Immature natural killer cell (primary cell): ENCODE measurements at regions not wholly inside any gene's neighbourhood (a gene's known extent, or its start where the extent isn't known, plus 50 kb on each side); places are given as distances from the start of the nearest gene placed in this dataset.

Experiments
- DNase-seq, 3 donors: peaks; one replicate each; pipeline ENCODE4 v3.0.0; 2022; ENCODE audit warnings: mixed read lengths in 1 of 3
- H3K27ac Mint-ChIP-seq, 6 donors: one replicate each; pipeline ENCODE4 v1.8.0; 2020; ENCODE audit warnings: mixed read lengths in 6 of 6, mild to moderate bottlenecking in 5 of 6, inconsistent platforms in 4 of 6, moderate library complexity in 3 of 6
- H3K27me3 Mint-ChIP-seq, 3 donors: one replicate each; pipeline ENCODE4 v1.8.0; 2020 to 2021; ENCODE audit warnings: low read depth in 3 of 3, mild to moderate bottlenecking in 3 of 3, mixed read lengths in 3 of 3, moderate library complexity in 3 of 3, inconsistent platforms in 1 of 3
- H3K36me3 Mint-ChIP-seq, 3 donors: one replicate each; pipeline ENCODE4 v1.8.0; 2020; ENCODE audit warnings: mixed read lengths in 3 of 3, inconsistent platforms in 2 of 3, mild to moderate bottlenecking in 2 of 3
- H3K4me1 Mint-ChIP-seq, 2 donors: one replicate each; pipeline ENCODE4 v1.8.0; 2020; ENCODE audit warnings: inconsistent platforms in 2 of 2, mild to moderate bottlenecking in 2 of 2, mixed read lengths in 2 of 2, moderate library complexity in 1 of 2
- H3K4me3 Mint-ChIP-seq, 5 donors: one replicate each; pipeline ENCODE4 v1.8.0; 2020; ENCODE audit warnings: mild to moderate bottlenecking in 5 of 5, mixed read lengths in 5 of 5, inconsistent platforms in 3 of 5, moderate library complexity in 3 of 5
- H3K9me3 Mint-ChIP-seq, 6 donors: one replicate each; pipeline ENCODE4 v1.8.0; 2020; ENCODE audit warnings: mild to moderate bottlenecking in 6 of 6, mixed read lengths in 6 of 6, inconsistent platforms in 4 of 6, moderate library complexity in 3 of 6

GRCh38 chr3:174710612-174711011 is 148.5 kb upstream of the NAALADL2 start:
- H3K36me3 Mint-ChIP-seq, result no peaks in the 10 kb centered on the region
- H3K27me3 Mint-ChIP-seq, result peaks cover 0 to 2% (median 0%) of the 10 kb centered on the region in 3 donors
- no peaks in the 10 kb centered on the region for H3K4me1 Mint-ChIP-seq
- H3K9me3 Mint-ChIP-seq, result peaks cover 5 to 17% (median 9%) of the 10 kb centered on the region in 6 donors
- H3K4me3 Mint-ChIP-seq, result no peak overlapping the region
- no peak overlapping the region for H3K27ac Mint-ChIP-seq
- no peak for DNase-seq

- DNase-seq, result no peak
- Mint-ChIP-seq H3K4me1 (no peaks in the 10 kb centered on the region), H3K36me3 (no peaks in the 10 kb centered on the region), H3K4me3 (no peak overlapping the region), H3K9me3 (peaks cover 3 to 28% (median 11%) of the 10 kb centered on the region in 6 donors), H3K27me3 (no peaks in the 10 kb centered on the region), H3K27ac (no peak overlapping the region)
Measured at GRCh38 chr3:174715386-174715785, 143.7 kb upstream of the NAALADL2 start.

DNA sequence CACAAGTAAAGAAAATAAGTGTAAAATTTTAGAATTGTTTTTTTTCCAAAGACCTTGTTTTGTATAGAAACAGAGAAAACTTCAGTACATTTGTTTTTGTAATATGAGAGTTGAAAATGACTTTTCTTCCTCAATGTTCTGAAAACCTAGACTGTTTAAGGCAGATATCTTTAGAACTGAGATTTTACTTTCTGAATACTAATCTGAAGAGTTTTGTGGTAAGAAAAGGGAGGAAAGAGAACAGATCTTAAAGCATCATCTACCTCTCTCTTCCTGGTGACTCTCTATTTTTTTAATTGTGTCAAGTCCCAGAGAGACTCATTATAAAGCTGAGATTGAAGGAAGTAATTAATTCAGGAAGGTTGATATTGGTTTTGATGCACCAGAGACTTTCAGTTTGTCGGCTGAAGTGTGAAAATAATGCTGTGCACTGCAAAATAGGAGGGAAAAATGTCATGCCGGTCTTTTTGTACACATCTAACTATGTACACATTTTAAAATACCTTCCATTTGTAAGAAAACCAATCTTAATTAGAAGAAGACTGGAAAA is 142.1 kb upstream of the NAALADL2 start:
- H3K4me1 Mint-ChIP-seq, result no peaks in the 10 kb centered on the region
- no peak overlapping the region for H3K4me3 Mint-ChIP-seq
- DNase-seq, result no peak
- no peaks in the 10 kb centered on the region for H3K36me3 Mint-ChIP-seq
- no peaks in the 10 kb centered on the region for H3K27me3 Mint-ChIP-seq
- no peak overlapping the region for H3K27ac Mint-ChIP-seq
- peaks cover 3 to 40% (median 8%) of the 10 kb centered on the region in 6 donors for H3K9me3 Mint-ChIP-seq

GRCh38 chr3:174720717-174721116 is 138.4 kb upstream of the NAALADL2 start:
- no peak for DNase-seq
- H3K9me3 Mint-ChIP-seq, result peaks cover 8 to 40% (median 9%) of the 10 kb centered on the region in 6 donors
- peaks cover 0 to 3% (median 0%) of the 10 kb centered on the region in 3 donors for H3K36me3 Mint-ChIP-seq
- no peaks in the 10 kb centered on the region for H3K27me3 Mint-ChIP-seq
- no peak overlapping the region for H3K4me3 Mint-ChIP-seq
- H3K27ac Mint-ChIP-seq, result no peak overlapping the region
- no peaks in the 10 kb centered on the region for H3K4me1 Mint-ChIP-seq

DNA sequence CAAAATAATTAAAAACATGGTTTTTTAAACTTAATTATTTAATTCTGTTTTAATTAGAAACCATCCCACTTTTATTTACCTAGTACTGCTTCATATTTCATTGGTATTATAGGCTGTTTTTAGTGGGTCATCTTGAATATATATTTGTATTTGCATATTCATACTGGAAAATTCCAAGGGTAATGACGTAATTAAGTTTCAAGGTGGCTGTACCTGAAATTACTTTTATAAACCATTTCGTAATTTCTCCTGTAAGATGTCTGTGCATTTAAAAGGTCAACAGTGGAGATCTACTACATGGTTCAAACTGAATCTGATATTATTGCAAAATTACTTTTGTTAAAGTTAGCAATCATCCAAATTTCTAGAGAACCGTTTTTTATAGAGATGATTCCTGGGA is 133.8 kb upstream of the NAALADL2 start:
- DNase-seq, result no peak
- no peak overlapping the region for H3K27ac Mint-ChIP-seq
- no peaks in the 10 kb centered on the region for H3K27me3 Mint-ChIP-seq
- peaks cover 0 to 3% (median 0%) of the 10 kb centered on the region in 3 donors for H3K36me3 Mint-ChIP-seq
- H3K4me1 Mint-ChIP-seq, result no peaks in the 10 kb centered on the region
- H3K9me3 Mint-ChIP-seq, result peaks cover 5 to 27% (median 13%) of the 10 kb centered on the region in 6 donors
- H3K4me3 Mint-ChIP-seq, result no peak overlapping the region

GRCh38 chr3:174737966-174738365 is 121.2 kb upstream of the NAALADL2 start:
- Mint-ChIP-seq H3K4me3 (no peak overlapping the region), H3K9me3 (peaks cover 8 to 29% (median 23%) of the 10 kb centered on the region in 6 donors), H3K36me3 (peaks cover 0 to 3% (median 0%) of the 10 kb centered on the region in 3 donors), H3K4me1 (no peaks in the 10 kb centered on the region), H3K27ac (no peak overlapping the region), H3K27me3 (no peaks in the 10 kb centered on the region)
- no peak for DNase-seq

DNA sequence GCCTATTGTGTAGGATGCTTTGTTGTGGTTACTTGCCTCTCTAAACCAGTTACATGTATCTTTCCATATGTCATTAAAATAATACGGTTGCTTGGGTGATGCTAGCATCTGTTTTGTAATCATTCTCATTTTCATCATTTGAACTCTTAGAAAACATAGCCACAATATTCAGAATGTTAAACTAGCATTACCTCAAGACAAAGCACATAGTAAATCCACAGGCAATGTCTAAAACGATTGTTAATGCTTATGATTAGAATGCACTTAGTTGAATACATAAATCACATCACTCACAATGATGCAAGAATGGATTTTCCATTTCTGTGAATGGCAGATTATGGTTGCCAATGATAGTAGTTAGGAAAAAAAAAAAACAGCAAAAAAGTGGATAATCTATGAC is 110.0 kb upstream of the NAALADL2 start:
- H3K4me3 Mint-ChIP-seq, result no peak overlapping the region
- H3K27ac Mint-ChIP-seq, result no peak overlapping the region
- peaks cover 0 to 4% (median 0%) of the 10 kb centered on the region in 3 donors for H3K36me3 Mint-ChIP-seq
- peaks cover 0 to 6% (median 0%) of the 10 kb centered on the region in 3 donors for H3K27me3 Mint-ChIP-seq
- no peaks in the 10 kb centered on the region for H3K4me1 Mint-ChIP-seq
- no peak for DNase-seq
- H3K9me3 Mint-ChIP-seq, result peaks cover 11 to 41% (median 24%) of the 10 kb centered on the region in 6 donors

DNA sequence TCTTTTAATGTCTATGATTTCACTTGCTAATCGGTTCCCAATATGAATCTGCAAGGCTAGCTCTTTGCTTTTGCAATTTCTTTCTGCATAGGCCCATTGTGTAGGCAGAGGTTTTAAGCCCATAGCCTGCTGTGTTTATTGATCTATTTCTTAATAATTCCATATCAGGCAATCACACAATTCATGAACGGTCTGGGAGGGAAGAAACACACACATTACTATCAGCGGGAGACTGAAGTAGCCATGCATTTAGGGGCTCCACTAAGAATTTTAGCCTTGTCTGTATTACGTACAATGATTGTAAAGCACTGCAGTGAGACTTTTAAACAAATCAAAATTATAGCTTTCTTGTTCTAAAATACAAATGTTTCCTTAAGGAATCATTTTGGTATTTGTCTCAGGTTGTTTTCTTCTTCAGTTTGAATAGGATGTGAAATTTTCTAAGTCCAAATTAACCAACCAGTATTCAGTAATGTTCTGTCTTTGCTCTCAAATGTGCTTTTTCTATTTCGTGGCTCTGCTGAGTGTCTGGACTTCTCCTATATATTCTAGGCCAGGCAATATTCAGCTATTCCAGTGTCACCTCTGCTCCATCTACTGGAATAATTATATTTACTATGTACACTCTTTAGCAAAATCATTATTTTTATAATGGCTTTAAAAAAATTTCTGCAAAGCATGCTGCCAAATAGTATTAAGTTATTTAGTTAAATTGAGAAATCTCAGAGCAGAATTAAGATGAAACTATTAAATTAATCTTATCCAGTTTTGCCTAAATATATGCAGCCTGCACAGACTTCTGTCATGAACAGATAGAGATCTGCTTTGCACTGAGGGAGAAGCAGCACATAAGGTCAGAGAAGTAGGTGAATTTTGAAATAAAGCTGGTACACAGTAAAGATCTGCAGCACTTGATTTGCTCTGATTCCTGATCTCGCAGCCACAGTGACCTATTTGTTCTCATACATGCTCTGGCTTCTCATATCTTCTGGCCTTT is 103.0 kb upstream of the NAALADL2 start:
- H3K36me3 Mint-ChIP-seq, result peaks cover 0 to 4% (median 3%) of the 10 kb centered on the region in 3 donors
- H3K9me3 Mint-ChIP-seq, result peaks cover 0 to 39% (median 23%) of the 10 kb centered on the region in 6 donors
- DNase-seq, result no peak
- H3K4me3 Mint-ChIP-seq, result no peak overlapping the region
- peaks cover 0 to 2% (median 0%) of the 10 kb centered on the region in 3 donors for H3K27me3 Mint-ChIP-seq
- no peaks in the 10 kb centered on the region for H3K4me1 Mint-ChIP-seq
- no peak overlapping the region for H3K27ac Mint-ChIP-seq

GRCh38 chr3:174758943-174759342 is 100.2 kb upstream of the NAALADL2 start:
- peaks cover 0 to 2% (median 0%) of the 10 kb centered on the region in 3 donors for H3K27me3 Mint-ChIP-seq
- H3K4me3 Mint-ChIP-seq, result no peak overlapping the region
- H3K27ac Mint-ChIP-seq, result no peak overlapping the region
- H3K9me3 Mint-ChIP-seq, result peaks cover 0 to 31% (median 16%) of the 10 kb centered on the region in 6 donors
- H3K4me1 Mint-ChIP-seq, result no peaks in the 10 kb centered on the region
- DNase-seq, result no peak
- H3K36me3 Mint-ChIP-seq, result peaks cover 0 to 3% (median 0%) of the 10 kb centered on the region in 3 donors

DNA sequence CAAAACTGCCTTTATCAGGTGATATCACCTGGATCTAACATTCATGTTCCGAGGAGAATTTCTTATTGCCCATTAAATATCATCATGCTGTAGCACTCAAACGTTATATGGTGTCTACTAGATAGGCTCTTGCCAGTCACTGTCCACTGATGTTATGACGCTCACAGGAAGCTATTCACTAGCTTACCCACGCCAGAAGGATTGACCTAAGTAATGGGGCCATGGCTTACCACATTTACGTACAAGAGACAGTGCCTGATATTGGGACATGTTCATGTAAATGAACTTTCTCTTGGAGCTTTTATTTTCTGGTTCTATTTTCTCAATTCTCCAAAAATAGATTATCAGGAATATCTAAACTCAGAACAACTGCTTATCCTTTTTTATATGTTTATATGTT is 91.7 kb upstream of the NAALADL2 start:
- no peak overlapping the region for H3K4me3 Mint-ChIP-seq
- peaks cover 0 to 2% (median 0%) of the 10 kb centered on the region in 3 donors for H3K27me3 Mint-ChIP-seq
- H3K9me3 Mint-ChIP-seq, result peaks cover 4 to 16% (median 7%) of the 10 kb centered on the region in 6 donors
- no peak overlapping the region for H3K27ac Mint-ChIP-seq
- H3K36me3 Mint-ChIP-seq, result no peaks in the 10 kb centered on the region
- H3K4me1 Mint-ChIP-seq, result no peaks in the 10 kb centered on the region
- DNase-seq, result no peak

GRCh38 chr3:174767853-174768382 is 91.2 kb upstream of the NAALADL2 start:
- Mint-ChIP-seq H3K9me3 (peaks cover 4 to 16% (median 8%) of the 10 kb centered on the region in 6 donors), H3K4me1 (no peaks in the 10 kb centered on the region), H3K27me3 (peaks cover 0 to 2% (median 0%) of the 10 kb centered on the region in 3 donors), H3K36me3 (no peaks in the 10 kb centered on the region), H3K4me3 (no peak overlapping the region), H3K27ac (no peak overlapping the region)
- no peak for DNase-seq

DNA sequence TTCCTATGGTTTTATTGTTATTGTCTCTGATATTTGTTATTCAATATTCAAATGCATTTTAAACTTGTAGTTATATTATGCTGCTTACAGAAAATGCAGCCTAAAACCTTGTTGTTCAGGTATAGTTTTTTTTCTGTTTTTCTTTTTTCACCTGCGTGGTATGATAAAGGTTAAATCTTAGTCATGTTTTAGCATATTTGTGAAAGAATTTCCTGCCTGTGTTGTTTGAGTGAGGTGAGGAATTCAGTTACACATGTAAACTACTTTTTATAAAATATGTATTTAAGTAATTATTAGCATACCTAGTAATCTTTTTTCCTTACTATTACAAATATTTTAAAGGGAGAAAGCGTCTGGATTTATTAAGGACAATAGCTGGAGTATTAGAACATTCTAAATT is 90.0 kb upstream of the NAALADL2 start:
- Mint-ChIP-seq H3K4me1 (no peaks in the 10 kb centered on the region), H3K4me3 (no peak overlapping the region), H3K9me3 (peaks cover 4 to 16% (median 10%) of the 10 kb centered on the region in 6 donors), H3K27ac (no peak overlapping the region), H3K36me3 (no peaks in the 10 kb centered on the region), H3K27me3 (peaks cover 0 to 2% (median 0%) of the 10 kb centered on the region in 3 donors)
- no peak for DNase-seq

DNA sequence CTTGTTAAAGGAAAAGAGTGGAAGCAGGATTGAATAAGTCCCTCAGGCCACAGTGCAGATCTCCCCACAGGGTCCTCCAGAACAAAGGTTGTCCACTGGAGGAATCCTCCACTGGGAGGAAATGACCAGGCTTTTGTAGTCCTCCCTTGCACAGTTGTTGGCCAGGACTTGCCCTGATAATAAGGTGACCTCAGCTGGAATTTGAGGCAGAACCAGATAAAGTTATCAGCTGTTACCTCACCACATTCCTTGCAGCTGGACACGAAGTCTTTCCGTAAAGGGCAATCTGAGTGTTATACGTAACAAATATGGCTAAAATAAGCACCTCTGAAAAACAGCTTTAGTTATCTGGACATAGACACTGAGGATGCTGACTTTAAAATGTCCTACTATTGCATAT is 83.5 kb upstream of the NAALADL2 start:
- Mint-ChIP-seq H3K9me3 (peaks cover 3 to 34% (median 11%) of the 10 kb centered on the region in 6 donors), H3K27me3 (no peaks in the 10 kb centered on the region), H3K36me3 (no peaks in the 10 kb centered on the region), H3K4me3 (no peak overlapping the region), H3K27ac (no peak overlapping the region), H3K4me1 (no peaks in the 10 kb centered on the region)
- no peak for DNase-seq

GRCh38 chr3:174776123-174776522 is 83.0 kb upstream of the NAALADL2 start:
- peaks cover 4 to 35% (median 11%) of the 10 kb centered on the region in 6 donors for H3K9me3 Mint-ChIP-seq
- no peaks in the 10 kb centered on the region for H3K27me3 Mint-ChIP-seq
- H3K36me3 Mint-ChIP-seq, result no peaks in the 10 kb centered on the region
- DNase-seq, result no peak
- H3K4me3 Mint-ChIP-seq, result no peak overlapping the region
- no peak overlapping the region for H3K27ac Mint-ChIP-seq
- H3K4me1 Mint-ChIP-seq, result no peaks in the 10 kb centered on the region
